Epidermal melanocyte (primary cell): ENCODE measurements at regions not wholly inside any gene's neighbourhood (a gene's known extent, or its start where the extent isn't known, plus 50 kb on each side); places are given as distances from the start of the nearest gene placed in this dataset.
A peak's percentile ranks its signal among the peaks of the same experiment; 100 is the strongest.
"Not testable (repeated sequence)": the region's sequence is repeated elsewhere in the genome, so short reads cannot be mapped to it uniquely, and the experiment has no call there.

Source experiments
- DNase-seq: peaks from one replicate; pipeline ENCODE4 v3.0.0; 2011; ENCODE audit warnings: low spot score; ENCODE audit not compliant: insufficient read length

GRCh38 chr2:66317268-66317890 is 117.5 kb upstream of the MEIS1 start:
- DNase-seq: no peak

- DNase-seq: no peak
Observed at GRCh38 chr2:66306483-66306882, 128.4 kb upstream of the MEIS1 start.

GRCh38 chr2:66305718-66306117 is 129.2 kb upstream of the MEIS1 start:
- peak; percentile 67 for DNase-seq

GRCh38 chr2:66303471-66303870 is 131.5 kb upstream of the MEIS1 start:
- no peak for DNase-seq

- DNase-seq: no peak
Observed at GRCh38 chr2:66301767-66302140, 133.2 kb upstream of the MEIS1 start.

GRCh38 chr2:66301022-66301766 is 133.7 kb upstream of the MEIS1 start:
- no peak for DNase-seq

- peak; percentile 26 for DNase-seq
Observed at GRCh38 chr2:66283787-66284186, 151.1 kb upstream of the MEIS1 start.

GRCh38 chr2:66281980-66282379 is 152.9 kb upstream of the MEIS1 start:
- DNase-seq: no peak

- no peak for DNase-seq
Observed at GRCh38 chr2:66279024-66279423, 155.9 kb upstream of the MEIS1 start.

- DNase-seq: no peak
Observed at GRCh38 chr2:66275984-66276383, 158.9 kb upstream of the MEIS1 start.

GRCh38 chr2:66273933-66274490 is 160.9 kb upstream of the MEIS1 start:
- no peak for DNase-seq

- no peak for DNase-seq
Observed at GRCh38 chr2:66272751-66273150, 162.2 kb upstream of the MEIS1 start.

GRCh38 chr2:66271777-66272176 is 163.1 kb upstream of the MEIS1 start:
- no peak for DNase-seq

- DNase-seq: no peak
Observed at GRCh38 chr2:66270247-66270646, 164.7 kb upstream of the MEIS1 start.

- DNase-seq: no peak
Observed at GRCh38 chr2:66269166-66269565, 165.8 kb upstream of the MEIS1 start.

GRCh38 chr2:66268756-66269155 is 166.2 kb upstream of the MEIS1 start:
- DNase-seq: no peak

- DNase-seq: no peak
Observed at GRCh38 chr2:66264354-66264753, 170.6 kb upstream of the MEIS1 start.

GRCh38 chr2:66255867-66256266 is 179.1 kb upstream of the MEIS1 start:
- no peak for DNase-seq

GRCh38 chr2:66255136-66255535 is 179.8 kb upstream of the MEIS1 start:
- DNase-seq: no peak

GRCh38 chr2:66253066-66253465 is 181.9 kb upstream of the MEIS1 start:
- no peak for DNase-seq

- DNase-seq: no peak
Observed at GRCh38 chr2:66252109-66252508, 182.8 kb upstream of the MEIS1 start.

- no peak for DNase-seq
Observed at GRCh38 chr2:66251573-66251972, 183.4 kb upstream of the MEIS1 start.

GRCh38 chr2:66249089-66249488 is 185.8 kb upstream of the MEIS1 start:
- DNase-seq: not testable (repeated sequence)
